Choroid plexus epithelial cell (primary cell): ENCODE measurements at regions not wholly inside any gene's neighbourhood (a gene's known extent, or its start where the extent isn't known, plus 50 kb on each side); places are given as distances from the start of the nearest gene placed in this dataset.

Experiments used
- DNase-seq: peaks from one replicate; pipeline ENCODE4 v3.0.0-alpha.2; 2010; ENCODE audit warnings: low read depth
- H3K4me3 ChIP-seq: 2 replicates; pipeline ENCODE4 v1.5.1; 2011; ENCODE audit warnings: low read depth, mild to moderate bottlenecking, control low read depth, low read length, moderate library complexity
- TF ChIP-seq, protein P1 (sequence below): conservative IDR thresholded peaks from 2 replicates; pipeline ENCODE4 v1.5.1; 2011; ENCODE audit warnings: low read depth, mild to moderate bottlenecking, control low read depth, inconsistent platforms, low read length, moderate library complexity

DNA sequence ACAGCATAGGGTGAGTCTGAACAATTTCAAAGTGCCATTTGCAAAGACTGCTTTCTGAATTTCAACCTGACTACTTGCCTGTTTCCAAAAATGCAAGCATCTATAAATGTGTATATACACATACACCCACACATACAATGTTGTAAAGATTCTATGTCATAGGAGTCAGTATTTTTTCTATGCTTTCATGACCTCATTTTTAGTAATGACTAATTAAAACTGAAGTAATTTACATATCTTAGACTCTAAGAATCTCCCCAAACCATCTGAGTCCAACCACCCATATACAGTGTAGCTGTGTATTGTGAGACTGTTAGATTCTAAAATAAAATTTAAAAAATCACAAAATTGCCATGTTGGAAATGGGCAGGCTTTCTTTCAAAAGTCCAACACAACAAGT, 162.0 kb upstream of the STK17B start:
- no peak overlapping the region for H3K4me3 ChIP-seq
- TF ChIP-seq, protein P1, sequence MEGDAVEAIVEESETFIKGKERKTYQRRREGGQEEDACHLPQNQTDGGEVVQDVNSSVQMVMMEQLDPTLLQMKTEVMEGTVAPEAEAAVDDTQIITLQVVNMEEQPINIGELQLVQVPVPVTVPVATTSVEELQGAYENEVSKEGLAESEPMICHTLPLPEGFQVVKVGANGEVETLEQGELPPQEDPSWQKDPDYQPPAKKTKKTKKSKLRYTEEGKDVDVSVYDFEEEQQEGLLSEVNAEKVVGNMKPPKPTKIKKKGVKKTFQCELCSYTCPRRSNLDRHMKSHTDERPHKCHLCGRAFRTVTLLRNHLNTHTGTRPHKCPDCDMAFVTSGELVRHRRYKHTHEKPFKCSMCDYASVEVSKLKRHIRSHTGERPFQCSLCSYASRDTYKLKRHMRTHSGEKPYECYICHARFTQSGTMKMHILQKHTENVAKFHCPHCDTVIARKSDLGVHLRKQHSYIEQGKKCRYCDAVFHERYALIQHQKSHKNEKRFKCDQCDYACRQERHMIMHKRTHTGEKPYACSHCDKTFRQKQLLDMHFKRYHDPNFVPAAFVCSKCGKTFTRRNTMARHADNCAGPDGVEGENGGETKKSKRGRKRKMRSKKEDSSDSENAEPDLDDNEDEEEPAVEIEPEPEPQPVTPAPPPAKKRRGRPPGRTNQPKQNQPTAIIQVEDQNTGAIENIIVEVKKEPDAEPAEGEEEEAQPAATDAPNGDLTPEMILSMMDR = no peak
- no peak for DNase-seq

GRCh38 chr2:196334710-196335109, 163.3 kb upstream of the STK17B start:
- no peak overlapping the region for H3K4me3 ChIP-seq
- TF ChIP-seq, protein P1 = no peak
- DNase-seq = no peak

GRCh38 chr2:196335221-196335634, 163.8 kb upstream of the STK17B start:
- TF ChIP-seq, protein P1 = no peak
- no peak overlapping the region for H3K4me3 ChIP-seq
- peak; percentile 39 for DNase-seq

GRCh38 chr2:196336207-196336606, 164.8 kb upstream of the STK17B start:
- peak; percentile 71 for DNase-seq
- TF ChIP-seq, protein P1 = no peak
- H3K4me3 ChIP-seq = no peak overlapping the region

- TF ChIP-seq, protein P1 = no peak
- no peak overlapping the region for H3K4me3 ChIP-seq
- DNase-seq = no peak
Measured at GRCh38 chr2:196336715-196337114, 165.3 kb upstream of the STK17B start.

DNA sequence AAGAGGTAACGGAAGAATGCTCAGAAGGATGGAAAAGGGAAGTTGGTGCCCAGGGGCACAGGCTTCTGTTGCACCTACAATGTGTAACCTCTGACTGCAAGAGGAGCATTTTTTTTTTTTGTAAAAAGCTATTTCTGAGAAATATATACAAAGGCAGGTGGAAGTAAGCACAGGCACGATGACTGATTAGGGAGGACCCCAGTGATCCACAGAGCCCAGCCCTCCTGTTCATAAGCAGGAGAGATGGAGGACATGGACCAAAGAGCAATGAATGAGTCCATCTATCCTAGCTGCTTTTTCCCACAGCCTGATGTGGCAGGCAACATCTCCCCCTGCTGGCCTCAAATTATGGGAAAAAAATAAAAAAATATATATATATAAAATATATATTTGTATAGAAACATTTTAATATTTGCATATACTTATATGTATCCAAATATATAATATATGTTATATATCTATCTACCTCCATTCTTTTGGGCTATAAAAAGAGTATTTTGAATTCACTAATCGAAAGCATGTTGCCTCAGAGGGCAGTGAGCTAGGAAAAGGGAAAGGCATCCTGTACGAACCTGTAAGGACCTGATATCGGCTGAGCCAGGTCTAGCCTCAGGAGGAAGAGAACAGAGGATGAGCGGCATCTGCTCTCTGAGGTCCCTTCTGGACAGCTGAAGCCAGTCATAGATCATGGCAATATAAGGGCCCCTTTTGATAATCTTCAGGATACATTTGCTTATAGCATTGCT, 166.0 kb upstream of the STK17B start:
- TF ChIP-seq, protein P1 = peak; percentile 68
- DNase-seq = peak; percentile 70
- H3K4me3 ChIP-seq = no peak overlapping the region

DNA sequence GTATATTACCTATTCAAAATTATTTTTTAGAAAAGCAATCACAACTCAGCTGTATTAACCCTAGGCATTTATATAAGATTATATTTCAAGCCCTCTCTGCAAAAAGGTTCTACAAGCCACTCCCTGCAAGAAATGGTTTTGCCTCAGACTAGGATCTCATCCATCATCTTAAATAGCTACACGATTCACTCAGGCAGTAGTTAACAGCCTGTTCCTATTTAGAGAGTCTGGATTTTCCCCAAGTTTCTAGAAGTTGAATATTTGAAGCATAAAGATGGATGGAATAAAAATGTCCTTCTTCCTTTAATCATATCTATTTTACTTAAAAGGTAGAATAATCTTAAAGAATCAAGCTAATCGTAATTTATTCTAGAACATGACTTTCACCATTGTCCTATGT, 167.1 kb upstream of the STK17B start:
- H3K4me3 ChIP-seq = no peak overlapping the region
- TF ChIP-seq, protein P1 = no peak
- DNase-seq = no peak
